Activated T-helper 1 cell treated with anti-CD3 and anti-CD28 coated beads, Interleukin-2, amount 50 U/mL, for 16 hours (primary cell): ENCODE measurements at regions not wholly inside any gene's neighbourhood (a gene's known extent, or its start where the extent isn't known, plus 50 kb on each side); places are given as distances from the start of the nearest gene placed in this dataset.

Source experiments
- DNase-seq, 2 donors: peaks; one replicate each; pipeline ENCODE4 v3.0.0-alpha.2; 2020; ENCODE audit warnings: low read depth in 1 of 2, low spot score in 1 of 2

DNA sequence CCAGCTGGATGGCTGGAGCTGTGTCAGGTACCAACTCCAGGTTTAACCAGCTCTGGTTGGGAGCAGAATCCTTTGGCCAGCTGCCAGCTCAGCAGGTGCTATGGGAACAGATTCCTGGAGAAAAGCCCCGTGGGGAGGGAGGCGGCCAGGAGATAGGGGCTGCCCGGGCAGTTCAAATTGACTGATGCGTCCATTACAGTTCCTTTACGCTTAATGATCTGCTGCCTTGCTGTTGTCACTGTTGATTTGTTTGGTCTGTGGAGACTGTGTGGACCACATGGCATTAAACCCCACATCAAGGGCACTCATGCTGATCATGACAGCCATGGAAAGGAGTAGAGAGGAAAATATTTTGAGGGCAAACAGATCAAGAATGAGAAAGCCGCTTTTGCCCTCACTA lies 200.0 kb downstream of the TSN start:
- DNase-seq = no peak

DNA sequence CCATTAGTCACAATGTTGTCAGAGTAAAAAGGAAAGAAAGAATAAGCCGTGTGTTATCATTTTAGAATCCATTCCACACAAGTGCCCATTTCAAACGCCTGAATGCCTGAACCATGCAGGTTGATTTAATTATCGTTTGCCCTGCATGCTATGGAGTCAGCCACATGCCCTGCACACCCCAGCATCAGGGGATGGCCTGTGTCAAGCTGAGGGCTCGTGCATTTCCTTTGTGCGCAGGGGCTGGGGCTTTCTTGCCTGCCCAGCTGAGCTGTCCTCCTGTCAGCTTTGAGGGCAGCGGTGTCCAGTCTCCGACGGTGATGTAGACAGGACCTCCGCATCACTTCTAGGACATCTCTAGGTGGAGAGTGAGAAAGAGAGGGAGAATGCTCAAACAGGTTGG lies 200.4 kb downstream of the TSN start:
- DNase-seq = no peak

DNA sequence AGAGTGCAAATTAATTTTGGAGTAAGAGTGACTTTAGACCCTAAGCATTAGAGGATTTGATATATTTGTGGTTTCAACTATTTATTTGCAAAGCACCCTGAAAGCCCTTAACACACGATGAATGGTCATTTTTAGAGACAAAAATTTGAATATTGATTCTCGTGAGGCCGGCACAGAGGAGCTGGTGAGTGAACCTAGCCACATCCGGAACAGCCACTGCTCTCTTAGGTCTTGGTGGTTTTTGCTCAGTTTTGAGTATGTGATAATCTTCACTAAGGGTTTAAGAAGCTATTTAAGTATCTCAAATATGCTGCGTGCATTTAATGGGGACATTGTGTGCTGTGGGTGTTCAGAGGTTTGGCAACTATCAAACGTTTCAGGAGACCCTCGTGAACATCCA lies 204.8 kb downstream of the TSN start:
- DNase-seq = no peak

DNA sequence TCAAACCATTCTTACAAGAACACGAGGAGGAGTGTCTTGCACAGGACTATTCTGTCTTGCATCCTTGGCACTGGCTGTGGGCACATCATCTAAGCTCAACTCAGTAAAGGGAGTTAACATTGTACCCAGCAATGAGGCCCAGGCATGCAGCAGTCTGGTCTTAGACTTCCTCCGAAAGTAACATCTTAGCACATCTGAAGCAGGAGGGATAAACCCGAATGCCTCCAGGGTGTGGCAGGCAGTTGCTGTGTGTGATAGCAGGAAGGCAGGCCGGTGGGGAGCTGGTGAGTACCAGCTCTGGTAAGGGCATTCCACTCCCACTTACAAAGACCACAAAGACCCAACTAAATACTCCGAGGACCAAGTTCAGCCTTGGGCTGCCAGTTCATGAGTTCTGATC lies 206.3 kb downstream of the TSN start:
- DNase-seq = no peak

DNA sequence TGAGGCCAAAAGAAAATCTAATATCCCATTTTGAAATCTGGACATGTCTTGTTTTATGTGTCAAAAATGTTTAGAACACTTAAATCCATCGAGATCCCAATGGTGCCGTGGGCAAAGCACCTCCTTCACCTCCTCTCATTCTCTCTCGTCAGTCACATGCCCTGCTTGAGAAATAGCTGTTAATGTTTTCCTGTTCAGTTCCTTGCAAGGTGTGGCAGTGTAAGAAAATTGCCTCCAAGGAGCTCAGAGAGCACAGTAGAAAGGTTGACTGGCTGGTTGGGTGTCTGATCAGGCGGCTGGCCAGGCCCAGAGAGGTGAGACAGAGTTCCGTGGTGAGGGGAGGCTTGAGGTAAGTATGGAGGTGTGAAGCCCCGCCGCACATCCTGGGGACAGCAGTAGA lies 210.2 kb downstream of the TSN start:
- no peak for DNase-seq

DNA sequence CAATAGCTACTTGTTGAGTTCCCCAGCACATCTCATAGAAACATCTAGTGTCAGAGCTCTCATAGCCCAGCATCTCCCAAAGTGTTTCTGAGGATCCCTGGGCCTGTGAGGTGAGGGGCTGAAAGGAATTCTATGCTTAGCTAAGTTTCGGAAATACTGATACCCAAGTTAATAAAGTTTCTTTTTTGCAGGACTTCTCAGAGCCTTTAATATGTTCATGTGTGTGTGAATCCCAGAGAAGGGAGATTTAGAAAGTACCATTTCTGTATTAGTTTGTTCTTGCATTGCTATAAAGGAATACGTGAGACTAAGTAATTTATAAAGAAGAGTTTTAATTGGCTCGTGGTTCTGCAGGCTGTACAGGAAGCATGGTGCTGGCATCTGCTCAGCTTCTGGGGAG lies 211.2 kb downstream of the TSN start:
- no peak for DNase-seq

DNA sequence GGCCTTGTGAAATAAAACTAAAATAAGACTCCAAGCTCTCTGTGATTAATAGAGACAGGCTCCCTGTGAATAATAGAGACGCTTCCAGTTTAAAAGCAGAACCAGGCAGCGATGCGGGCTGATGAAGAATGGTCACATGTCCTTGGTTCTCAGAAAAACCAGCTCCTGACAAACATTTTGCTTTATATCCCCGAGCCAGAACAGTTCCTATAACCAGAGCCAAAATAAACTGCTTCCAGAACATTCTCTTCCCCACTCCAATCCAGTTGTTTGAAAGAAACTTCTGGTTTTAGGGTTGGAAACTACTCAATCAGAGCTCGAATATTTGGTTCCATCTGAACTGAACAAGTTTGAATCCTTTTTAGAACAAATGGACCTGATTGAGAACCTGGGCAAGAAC lies 213.7 kb downstream of the TSN start:
- DNase-seq = no peak

DNA sequence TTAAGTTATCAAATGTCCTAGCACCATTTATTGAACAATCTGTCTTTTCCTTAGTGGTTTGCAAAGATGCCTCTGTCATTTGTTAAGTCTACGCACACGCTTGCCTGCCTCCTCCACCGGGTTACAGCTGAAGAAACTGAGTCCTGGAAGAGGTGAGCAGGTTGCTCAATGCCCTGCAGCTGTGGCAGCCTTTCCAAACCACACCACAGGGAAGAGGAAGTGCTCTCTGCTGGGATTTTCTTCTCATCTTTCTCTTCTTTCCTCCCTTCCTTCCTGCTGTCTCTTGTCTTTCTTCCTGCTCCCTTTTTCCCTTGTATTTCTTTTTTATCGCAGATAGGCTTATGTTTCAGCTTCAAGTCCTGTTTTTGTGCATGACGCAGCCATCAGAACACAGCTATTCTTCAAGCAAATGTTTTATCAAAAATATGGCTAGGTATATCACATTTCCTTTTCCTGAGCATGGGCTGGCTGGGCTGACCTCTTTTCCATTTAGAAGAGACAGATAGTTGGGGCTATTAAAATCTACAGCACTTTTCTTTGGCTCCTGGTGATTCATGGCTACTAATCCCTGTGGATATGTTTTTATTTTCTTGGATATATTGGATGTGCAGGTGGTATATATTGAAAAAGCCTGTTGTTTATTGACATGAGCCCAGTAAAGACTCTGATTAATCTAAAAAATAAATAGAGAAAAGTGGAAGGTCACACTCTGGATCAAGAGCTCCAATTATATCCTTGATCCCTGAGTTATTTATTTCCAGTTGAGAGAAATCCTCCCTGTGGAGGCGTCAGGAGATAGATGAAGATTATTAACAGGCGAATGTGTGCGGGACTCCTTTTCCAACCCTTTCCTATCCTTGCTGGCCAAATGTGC lies 214.6 kb downstream of the TSN start:
- no peak for DNase-seq

DNA sequence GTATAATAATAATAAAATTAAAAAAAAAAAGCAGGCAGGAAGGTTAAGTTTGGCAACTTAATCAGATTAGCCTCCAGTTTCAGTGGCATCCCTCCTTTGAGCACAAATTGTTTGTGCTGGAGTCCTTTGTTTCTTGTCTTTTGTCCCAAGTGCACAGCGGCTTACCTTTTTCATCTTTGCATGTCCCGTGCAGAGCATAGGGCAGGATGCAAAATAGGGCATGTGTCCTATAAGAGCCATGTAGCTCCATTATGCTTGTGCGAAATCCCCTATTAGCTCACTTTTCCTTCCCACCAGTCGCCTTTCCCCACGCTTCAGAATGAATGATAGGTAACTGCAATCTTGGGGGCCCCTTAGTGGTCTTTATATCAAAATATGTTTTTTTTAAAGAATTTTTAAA lies 216.8 kb downstream of the TSN start:
- no peak for DNase-seq

DNA sequence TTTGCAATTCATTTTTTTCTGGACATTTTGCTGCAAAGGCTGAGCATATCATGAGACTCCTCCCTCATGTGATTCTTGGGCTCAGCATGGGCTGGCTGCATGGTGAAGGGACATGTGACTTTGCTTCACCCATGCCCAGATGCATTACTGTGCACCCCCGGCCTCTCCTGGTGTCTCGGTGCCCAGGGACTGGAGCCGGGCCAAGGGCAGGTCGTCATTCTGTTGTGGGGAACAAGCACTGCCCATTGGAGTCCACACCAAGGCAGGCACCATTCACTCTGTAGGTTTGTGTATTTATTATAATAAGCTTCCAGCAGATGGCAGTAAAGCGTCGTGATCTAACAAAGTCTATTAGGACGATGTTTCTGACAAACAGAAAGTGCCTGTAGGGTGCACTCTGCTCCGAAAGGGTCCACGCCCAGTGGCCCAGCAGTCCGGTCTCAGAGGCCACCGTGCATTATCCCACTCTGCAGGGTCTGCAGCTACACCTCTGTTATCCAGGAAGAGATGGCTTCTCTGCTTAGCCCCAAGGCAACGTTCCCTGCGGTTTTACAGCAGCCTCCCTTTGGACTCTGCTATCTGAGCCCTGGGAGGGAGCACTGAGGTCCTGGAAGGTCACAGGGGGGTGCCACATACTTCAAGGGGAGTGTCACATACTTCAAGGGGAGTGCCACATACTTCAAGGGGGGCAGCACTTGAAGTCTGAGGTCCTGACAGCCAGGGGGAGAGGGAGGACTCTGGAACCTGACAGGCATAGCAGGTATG lies 219.6 kb downstream of the TSN start:
- peak in 1 of 2 donors; percentile 6 for DNase-seq

DNA sequence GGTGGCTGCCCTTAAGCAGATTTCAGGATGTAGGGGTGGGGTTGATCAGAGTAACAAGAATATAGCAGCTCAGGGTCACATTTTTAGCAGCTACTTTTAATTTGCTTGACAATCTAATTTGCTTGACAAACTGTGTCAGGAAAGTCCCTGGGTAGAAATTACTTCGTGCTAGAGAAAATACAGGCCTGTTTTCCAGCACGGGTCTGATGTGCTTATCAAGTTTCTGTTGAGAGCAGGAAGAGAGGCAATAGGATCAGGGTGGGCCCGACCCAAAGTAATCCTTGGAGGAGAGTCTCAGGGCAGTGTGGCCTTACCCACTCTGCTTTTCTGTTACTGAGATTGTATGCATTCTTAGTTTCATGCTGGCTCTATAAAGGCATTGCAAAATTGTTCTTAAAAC lies 221.5 kb downstream of the TSN start:
- no peak for DNase-seq

DNA sequence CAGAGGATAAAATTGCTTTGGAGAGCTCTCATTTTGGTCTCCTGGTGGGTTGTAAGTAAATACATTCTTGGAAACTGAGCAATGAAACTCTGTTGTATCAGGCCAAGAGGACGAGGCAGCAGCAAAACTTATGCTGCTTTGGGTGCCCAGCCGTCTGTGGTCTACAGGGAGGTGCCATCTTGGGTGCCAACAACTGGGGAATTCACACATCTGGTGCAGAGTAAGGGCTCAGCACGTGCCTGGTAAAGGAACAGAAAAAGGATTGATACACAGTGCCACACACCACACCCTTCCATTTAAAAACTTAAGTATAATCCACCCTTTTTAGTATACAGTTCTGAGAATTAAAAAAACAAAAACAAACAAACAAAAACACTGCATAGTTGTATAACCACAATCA lies 221.9 kb downstream of the TSN start:
- DNase-seq = no peak

DNA sequence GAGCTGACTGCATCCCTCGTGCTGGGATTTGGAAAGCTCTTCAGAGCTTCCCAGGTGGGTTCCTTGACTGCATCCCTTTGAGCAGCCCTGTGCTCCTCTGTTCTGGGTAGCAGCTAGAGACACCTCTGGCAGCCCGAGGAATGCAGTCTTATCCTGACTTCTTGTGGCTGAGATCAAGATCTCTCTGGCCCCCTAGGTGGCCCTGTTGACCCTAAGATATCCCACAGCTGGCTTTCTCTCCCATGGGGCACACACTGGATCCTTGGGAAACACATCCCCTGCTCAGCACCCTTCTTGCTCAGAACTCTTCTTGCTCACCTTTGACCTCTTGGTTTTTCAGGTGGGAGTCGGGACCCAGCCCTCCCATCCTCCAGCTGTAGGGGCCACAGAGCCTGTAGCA lies 237.2 kb downstream of the TSN start:
- DNase-seq = no peak

DNA sequence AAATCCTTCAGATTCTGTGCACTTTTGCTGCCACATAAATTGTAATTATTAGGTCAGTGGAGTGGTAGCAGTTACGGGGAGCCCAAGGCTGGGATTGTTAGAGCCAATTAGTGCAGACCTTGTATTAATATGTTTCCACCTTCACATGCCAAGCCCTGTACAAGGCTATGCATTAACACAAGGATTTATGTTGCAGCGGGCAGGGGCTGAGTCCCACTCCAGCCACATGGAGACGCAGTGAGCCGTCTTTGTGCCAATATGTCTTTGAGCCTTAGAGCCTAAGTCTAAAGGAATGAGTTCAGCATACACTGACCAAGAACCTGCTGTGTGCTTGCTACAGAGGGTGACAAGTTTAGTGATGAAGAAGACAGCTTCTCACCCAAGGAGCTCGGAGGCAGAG lies 238.2 kb downstream of the TSN start:
- DNase-seq = no peak

DNA sequence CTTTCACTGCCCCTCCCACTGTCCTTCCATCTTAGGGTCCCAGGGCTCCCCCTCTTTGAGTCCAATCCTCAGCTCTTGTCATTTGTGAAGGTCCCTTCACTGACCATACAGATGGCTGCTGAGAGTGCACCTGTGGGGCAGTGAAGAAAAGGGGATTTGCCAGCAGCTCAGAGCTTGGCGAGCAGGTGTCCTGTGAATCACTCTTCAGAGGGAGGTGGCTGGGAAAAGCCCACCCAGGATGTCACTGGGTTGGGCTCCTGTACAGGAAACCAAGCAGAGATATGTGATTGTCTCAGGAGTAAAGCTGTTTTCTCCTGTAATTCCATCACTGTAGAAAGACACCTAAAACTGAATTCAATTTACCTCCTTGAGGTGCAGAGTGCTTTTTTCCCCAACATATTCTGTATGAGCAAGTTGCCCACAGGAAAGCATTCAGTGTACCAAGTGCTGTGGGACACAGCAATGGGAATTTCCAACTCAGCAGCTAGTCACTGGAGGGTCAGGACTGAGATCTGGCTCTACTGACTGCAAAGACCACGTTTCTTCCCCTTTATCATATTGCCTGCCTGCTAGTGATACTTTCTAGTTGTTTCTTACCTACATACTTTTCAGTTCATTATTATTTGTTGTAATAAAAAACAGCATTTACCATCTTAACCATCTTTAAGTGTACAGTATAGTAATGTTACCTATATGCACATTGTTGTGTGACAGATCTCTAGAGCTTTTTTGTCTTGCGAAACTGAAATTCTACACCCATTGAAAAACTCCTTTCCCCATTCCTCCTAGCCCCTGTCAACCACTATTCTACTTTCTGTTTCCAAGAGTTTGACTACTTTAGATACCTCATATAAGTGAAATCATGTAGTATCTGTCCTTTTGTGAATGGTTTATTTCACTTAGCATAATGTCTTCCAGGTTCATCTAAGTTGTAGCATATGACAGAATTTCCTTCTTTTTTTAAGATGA lies 239.1 kb downstream of the TSN start:
- no peak for DNase-seq

DNA sequence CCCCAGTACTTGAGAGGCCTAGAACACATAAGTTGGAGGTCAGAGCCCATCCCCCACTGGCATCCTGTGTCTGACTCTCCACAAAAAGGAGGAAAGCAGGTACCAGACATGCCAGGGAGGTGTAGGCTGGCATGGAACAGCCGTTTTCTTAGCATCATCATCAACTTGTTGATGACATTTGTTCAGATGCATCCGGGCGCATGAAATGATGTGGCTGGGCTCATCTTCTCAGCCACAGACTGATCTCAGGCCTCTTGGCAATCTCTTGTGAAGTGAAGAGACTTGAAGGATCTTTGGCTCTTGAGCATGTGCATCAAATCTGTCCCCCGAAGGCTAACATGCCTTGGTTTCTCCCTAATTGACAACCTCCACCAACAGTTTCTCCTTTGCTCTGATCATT lies 243.3 kb downstream of the TSN start:
- DNase-seq = no peak

DNA sequence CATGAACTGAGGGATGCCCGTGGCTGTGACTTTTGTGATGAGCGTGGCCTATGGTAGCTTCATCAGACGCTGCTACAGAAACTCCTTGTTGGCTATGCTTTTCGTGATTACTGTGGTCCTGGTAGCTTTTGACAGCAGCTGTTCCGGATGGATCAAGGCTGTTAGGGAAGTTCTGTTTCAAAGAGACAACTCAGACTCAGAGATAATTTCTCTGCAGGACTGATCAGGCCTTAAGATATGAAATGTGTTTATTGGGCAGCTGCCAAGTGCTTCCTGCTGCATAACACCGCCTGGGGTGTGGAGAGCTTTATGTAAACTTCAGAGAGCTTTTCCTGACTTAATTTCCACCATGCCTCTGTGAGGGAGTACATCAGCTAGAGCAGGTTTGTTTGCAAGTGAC lies 243.8 kb downstream of the TSN start:
- DNase-seq = no peak

DNA sequence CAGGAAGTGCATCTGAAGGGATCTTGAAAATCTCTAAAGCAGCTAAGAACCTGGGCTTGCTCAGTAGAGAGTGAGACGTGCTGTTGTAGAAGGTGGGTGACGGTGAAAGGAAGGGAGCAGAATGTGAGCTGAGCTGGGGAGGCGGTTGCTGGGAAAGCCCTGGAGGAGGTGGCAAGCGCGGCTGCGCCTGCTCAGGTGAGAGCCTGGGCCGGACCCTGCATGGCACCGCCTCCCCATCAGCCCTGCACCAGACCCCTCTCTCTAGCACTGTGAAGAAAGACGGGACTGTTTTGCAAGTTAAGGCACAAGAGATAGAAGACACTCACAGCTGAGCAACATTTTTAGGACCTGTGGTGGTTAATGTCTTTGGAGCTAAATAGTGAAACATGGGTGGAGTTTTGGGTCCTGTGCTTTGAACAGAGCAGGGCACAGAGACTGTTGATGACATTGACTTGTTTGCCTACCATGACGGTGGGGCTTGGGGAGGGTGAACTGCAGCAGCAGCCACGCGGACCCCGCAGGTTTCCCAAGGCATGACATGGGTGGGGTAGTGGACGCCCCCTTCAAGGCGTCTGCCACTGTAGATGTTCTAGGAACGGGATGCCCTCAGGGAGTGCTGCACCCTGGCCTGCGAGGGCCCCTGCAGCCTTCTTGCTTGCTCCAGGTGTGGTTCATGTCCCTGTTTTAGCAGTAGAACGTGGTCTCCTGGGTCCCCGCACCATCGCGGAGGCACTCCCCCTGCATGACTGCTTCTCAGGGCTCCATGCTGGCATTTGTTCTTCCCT lies 245.3 kb downstream of the TSN start:
- DNase-seq = no peak

DNA sequence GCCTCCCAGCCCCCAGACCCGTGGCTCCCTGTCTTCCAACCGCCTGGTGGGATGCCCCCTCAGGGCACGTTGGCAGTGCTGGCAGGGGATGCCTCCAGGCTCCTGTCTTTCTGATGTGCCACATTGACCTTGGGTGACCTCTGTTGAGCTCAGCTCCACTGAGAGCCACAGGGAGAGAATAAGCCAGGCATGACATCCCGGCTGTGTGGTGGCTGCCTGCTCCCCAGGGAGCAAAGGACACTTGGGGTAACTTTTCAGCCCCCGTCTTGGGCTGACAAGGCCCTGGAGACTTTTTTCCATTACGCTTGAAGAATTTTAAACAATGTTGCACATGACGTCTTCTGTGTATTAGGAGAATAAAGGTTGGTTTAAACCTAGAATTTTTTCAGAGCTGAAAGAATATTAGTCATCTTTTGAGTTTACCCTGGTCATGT lies 246.0 kb downstream of the TSN start:
- no peak for DNase-seq

DNA sequence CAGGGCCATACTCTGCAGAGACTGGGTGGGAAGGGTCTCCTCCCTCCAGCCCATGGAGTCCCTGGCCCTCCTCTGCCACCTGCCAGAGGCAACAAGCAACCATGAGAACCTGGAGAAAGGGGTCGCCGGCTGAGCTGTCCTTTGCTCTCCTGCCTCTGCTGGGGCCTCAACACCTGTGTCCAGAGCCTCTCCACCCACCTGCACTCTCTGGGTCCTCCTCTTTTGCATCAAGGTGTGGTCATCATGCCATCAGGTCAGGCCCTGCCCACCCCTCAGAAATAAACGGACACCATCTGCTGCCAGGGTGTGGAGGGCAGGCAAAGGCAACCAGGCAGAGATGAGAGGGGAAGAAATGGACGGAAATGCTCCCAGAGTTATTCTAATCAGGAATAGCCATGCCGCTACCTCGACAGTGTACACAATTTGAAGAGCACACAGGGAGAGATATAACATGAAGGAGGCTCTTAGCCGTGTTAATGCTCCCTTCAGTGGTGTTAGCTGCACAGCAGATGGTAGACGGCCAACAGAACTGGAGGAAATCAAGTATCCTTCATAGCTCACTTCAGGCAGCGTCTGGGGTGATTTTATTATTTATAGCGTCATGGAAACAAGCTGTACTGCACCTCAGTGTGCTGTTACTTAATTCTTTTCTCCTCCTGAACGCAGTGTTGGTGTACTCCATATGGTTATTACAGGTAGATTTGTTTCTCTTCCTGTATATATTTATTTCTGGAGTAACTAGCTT lies 247.9 kb downstream of the TSN start:
- no peak for DNase-seq
